ENCODE measurements at regions not wholly inside any gene's neighbourhood (a gene's known extent, or its start where the extent isn't known, plus 50 kb on each side); places are given as distances from the start of the nearest gene placed in this dataset.

DNA sequence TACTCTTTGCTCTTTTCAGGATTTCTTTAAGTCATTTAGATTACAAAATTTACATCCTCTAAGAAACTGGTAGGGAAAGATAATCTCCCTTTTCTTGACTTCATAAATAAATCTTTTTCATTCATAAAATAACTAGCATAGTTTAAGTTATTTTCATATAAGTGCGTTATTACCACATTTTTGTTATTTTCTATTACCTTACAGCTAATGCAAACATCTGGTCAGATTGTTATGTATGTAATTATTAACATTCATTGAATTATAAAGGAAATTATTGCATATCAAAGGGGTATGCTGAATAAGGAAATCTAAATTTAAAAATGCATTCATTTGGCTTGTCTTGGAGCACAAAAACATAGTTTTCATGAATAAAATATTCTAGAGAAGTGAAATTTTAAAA is 55.3 kb upstream of the SLITRK1 start (continued):
- TF ChIP-seq, protein P1, sequence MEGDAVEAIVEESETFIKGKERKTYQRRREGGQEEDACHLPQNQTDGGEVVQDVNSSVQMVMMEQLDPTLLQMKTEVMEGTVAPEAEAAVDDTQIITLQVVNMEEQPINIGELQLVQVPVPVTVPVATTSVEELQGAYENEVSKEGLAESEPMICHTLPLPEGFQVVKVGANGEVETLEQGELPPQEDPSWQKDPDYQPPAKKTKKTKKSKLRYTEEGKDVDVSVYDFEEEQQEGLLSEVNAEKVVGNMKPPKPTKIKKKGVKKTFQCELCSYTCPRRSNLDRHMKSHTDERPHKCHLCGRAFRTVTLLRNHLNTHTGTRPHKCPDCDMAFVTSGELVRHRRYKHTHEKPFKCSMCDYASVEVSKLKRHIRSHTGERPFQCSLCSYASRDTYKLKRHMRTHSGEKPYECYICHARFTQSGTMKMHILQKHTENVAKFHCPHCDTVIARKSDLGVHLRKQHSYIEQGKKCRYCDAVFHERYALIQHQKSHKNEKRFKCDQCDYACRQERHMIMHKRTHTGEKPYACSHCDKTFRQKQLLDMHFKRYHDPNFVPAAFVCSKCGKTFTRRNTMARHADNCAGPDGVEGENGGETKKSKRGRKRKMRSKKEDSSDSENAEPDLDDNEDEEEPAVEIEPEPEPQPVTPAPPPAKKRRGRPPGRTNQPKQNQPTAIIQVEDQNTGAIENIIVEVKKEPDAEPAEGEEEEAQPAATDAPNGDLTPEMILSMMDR (IDR thresholded peaks at IDR 0.05 in 2 of 3, conservative IDR thresholded peaks at IDR 0.05 in 1 of 3; ENCODE audit: borderline replicate concordance in 1 of 3, insufficient read depth in 1 of 3, low read depth in 2 of 3, low read length in 2 of 3): no peak

- Histone ChIP-seq H3K36me3 (ENCODE audit: control insufficient read depth in 1 of 2, insufficient read depth in 2 of 2, low read length in 2 of 2) (no peaks in the 10 kb centered on the region), H3K4me1 (ENCODE audit: control insufficient read depth in 1 of 2, insufficient read depth in 2 of 2, low read length in 2 of 2) (no peaks in the 10 kb centered on the region), H3K27me3 (ENCODE audit: insufficient read depth, low read length) (no peaks in the 10 kb centered on the region), H2AFZ (ENCODE audit: low read depth, low read length, poor library complexity, severe bottlenecking) (no peak overlapping the region), H4K20me1 (ENCODE audit: insufficient read depth) (no peaks in the 10 kb centered on the region), H3K9me2 (ENCODE audit: insufficient read depth) (no peaks in the 10 kb centered on the region), H3K27ac (ENCODE audit: low read depth, low read length) (no peak overlapping the region), H3K9me3 (ENCODE audit: control insufficient read depth in 1 of 2, insufficient read depth in 1 of 2, low read depth in 1 of 2, low read length in 2 of 2) (no peaks in the 10 kb centered on the region), H3K4me2 (ENCODE audit: low read length) (no peak overlapping the region), H3K9ac (ENCODE audit: low read length) (no peak overlapping the region), H3K4me3 (replicated peaks in 1 of 2; ENCODE audit: low read depth in 1 of 2, low read length in 2 of 2) (no peak overlapping the region), H3K79me2 (ENCODE audit: insufficient read depth, low read length) (no peaks in the 10 kb centered on the region)
- ChIA-PET RAD21 (ENCODE audit: low non-redundant PET in 1 of 2, low total read pairs in 2 of 2, uncharacterized antibody in 2 of 2, unreplicated experiment in 2 of 2) (no interaction called here), CTCF (no interaction called here), POLR2A (no interaction called here)
- BruUV-seq (replicated peaks): no TSS peak
- TF ChIP-seq POLR2AphosphoS5 (IDR thresholded peaks at IDR 0.05; ENCODE audit: low read depth, low read length): no peak
- no peak for TF ChIP-seq ZFX (IDR thresholded peaks at IDR 0.05)
- no peak for TF ChIP-seq EGR1 (IDR thresholded peaks at IDR 0.05; ENCODE audit: low read depth)
- TF ChIP-seq RAD21 (IDR thresholded peaks at IDR 0.05; ENCODE audit: low read depth): no peak
- TF ChIP-seq ZBTB33 (IDR thresholded peaks at IDR 0.05; ENCODE audit: extremely low read depth, insufficient replicate concordance, low read length): no peak
- TF ChIP-seq POLR2A (IDR thresholded peaks at IDR 0.05; ENCODE audit: borderline replicate concordance, extremely low read depth, insufficient read depth, insufficient read length): no peak
- ATAC-seq: no peak
- DNase-seq (ENCODE audit: low read depth, low spot score): no peak
- intact Hi-C loops (cut with micrococcal nuclease): no loop called here
Measured at GRCh38 chr13:83935566-83935965, 53.3 kb upstream of the SLITRK1 start.

Data from HCT116 (cell line).